Femur (tissue), 1 donor: ENCODE measurements at regions not wholly inside any gene's neighbourhood (a gene's known extent, or its start where the extent isn't known, plus 50 kb on each side); places are given as distances from the start of the nearest gene placed in this dataset.
"Not testable (repeated sequence)": the region's sequence is repeated elsewhere in the genome, so short reads cannot be mapped to it uniquely, and the experiment has no call there.

Experiments used
- DNase-seq: peaks from one replicate; pipeline ENCODE4 v3.0.0-alpha.2; 2017

- DNase-seq: not testable (repeated sequence)
These were observed 388.3 kb downstream of the PRELID2 start for GRCh38 chr5:145446875-145447274.

DNA sequence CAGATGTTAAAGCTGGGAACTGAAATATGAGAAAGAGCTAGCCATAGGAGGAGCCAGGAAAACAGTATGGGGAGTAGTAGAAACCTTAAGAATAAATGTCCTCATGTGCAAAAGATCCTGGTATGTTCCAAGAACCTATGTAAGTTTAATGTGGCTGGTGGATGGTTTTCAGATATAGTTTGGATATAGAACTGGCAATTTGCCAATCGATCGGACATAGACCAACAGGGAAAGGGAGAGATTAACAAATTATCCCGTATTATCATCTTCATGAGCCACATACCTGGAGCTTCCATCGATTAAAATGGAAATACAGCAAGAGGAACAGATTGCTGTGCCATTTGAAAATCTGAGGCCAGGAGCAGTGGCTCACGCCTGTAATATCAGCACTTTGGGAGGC, 388.7 kb downstream of the PRELID2 start:
- DNase-seq: no peak

GRCh38 chr5:145445027-145445426, 390.1 kb downstream of the PRELID2 start:
- DNase-seq: no peak

DNA sequence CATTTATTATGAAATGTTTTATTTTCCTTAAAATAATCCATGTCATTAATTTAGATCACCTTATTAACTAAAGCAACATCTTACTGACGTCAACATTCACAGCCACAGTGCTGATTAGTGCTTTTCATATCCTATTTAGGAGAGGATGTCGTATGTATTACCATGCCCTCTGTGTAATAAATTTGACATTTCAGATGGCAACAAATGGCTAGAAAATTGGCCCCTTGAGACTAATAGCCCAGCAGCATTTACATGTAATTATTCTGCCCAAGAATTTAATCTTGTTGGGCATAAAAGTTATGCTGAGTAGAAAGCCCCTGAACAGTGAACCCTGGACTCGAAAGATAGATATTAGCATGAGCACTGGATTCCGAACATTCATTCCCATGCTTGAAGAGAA, 391.2 kb downstream of the PRELID2 start:
- no peak for DNase-seq

DNA sequence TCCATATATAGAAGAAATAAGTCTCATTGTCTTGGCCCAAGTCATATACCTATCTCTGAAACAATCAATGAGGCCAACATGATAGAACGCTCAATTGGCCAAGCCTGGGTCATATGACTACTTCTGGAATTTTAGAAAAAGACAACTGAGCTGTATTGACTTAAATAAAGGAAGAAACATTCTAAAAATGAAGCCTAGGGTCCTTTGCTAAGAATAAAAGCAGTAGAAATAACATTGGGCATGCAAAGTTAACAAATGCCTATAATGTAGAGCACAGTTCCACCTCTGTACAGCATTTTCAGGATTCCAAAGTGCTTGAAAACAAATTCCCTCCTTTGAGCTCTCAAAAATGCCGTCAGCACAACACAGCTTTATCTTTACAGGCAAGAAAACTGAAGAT, 391.8 kb downstream of the PRELID2 start:
- no peak for DNase-seq

DNA sequence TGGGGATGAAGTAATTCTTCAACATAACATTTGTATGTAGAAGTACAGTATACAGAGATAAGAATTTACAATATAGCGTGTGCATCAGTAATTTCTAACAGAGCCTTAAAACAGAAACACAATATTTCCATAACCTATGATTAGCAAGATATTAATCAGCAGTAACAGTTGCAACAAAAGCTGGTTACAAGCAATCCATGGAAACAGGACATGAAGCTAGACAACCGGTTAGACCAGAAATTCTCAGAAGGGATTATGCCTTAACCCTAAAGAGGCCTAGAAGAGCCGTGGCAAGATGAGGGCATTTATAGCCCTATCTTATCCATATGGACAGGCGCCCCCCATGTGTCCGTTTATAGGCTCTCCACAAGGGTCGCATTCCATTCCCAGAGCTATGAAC, 392.5 kb downstream of the PRELID2 start:
- DNase-seq: not testable (repeated sequence)

DNA sequence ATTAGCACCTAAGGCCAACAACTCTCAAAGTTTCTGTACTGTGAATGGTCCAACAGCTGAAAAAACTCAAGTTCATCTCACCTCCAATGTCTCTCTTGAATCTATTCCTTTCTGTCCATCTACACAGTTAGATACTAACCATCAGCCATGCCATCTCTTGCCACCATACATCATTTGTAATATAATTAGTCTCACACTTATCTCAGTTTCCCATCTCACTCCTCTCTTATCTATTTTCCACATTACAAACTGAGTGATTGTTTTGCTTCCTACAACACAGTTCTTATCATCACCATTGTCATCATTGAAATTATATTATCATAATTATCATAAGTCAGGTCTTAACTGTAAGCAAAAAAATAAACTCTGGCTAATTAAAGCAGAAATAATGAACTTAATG, 393.9 kb downstream of the PRELID2 start:
- DNase-seq: no peak

DNA sequence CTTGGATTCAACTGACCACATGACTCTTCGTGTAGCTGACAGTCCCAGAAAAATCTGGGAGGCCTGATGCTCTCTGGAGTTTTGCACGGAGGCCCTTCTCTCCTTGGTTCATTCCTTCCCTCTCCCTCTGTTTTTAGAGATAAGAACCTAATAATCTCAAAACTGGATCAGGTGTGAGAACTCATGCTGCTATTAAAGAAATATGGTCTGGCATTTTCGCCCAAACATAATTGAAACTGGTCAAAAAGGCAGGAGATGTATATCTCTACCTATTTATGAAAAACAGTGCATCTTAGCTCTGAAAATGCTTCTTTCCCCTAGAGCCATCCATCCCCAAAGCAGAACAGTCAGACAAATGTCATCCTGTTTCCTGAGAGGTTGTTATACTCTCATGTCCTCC, 397.5 kb downstream of the PRELID2 start:
- DNase-seq: no peak

- DNase-seq: no peak
These were observed 402.1 kb downstream of the PRELID2 start for GRCh38 chr5:145433077-145433476.

GRCh38 chr5:145429170-145429569, 406.0 kb downstream of the PRELID2 start:
- DNase-seq: no peak

GRCh38 chr5:145408048-145408341, 427.1 kb downstream of the PRELID2 start:
- no peak for DNase-seq

- no peak for DNase-seq
These were observed 427.7 kb downstream of the PRELID2 start for GRCh38 chr5:145407300-145408047.

- no peak for DNase-seq
These were observed 431.1 kb downstream of the PRELID2 start for GRCh38 chr5:145403992-145404391.

DNA sequence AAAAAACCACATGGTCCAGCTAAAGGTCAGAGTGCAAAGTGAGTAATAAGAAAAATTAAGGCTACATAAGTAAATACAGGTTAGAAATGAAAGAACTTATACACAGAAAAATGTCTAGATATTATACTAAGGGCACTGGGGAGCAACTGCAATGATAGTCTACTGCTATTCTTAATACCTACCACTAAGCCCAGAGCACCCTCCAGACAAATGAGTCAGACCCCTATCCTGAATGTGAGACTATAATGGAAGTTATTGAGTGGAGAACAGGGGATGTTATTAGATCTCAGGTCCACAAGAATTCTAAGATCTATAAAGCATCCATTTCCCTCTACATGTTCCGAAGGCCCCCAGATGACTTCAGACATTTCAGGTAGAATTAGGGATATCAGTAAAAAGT, 438.3 kb downstream of the PRELID2 start:
- DNase-seq: no peak

- DNase-seq: not testable (repeated sequence)
These were observed 440.0 kb downstream of the PRELID2 start for GRCh38 chr5:145395151-145395550.

- DNase-seq: no peak
These were observed 441.7 kb downstream of the PRELID2 start for GRCh38 chr5:145393426-145393825.

GRCh38 chr5:145389047-145389446, 446.1 kb downstream of the PRELID2 start:
- no peak for DNase-seq

GRCh38 chr5:145385276-145385675, 449.9 kb downstream of the PRELID2 start:
- DNase-seq: no peak

DNA sequence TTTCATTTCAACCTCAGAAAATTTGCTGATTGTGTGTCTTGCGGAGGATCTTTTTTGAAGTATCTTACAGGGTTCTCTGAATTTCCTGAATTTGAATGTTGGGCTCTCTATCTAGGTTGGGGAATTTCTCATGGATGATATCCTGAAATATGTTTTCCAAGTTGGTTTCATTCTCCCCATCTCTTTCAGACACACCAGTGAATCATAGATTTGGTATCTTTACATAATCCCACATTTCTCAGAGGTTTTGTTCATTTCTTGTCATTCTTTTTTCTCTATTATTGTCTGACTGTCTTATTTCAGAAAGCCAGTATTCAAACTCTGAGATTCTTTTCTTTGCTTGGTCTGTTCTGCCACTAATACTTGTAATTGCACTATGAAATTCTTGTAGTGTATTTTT, 456.9 kb downstream of the PRELID2 start:
- DNase-seq: no peak

DNA sequence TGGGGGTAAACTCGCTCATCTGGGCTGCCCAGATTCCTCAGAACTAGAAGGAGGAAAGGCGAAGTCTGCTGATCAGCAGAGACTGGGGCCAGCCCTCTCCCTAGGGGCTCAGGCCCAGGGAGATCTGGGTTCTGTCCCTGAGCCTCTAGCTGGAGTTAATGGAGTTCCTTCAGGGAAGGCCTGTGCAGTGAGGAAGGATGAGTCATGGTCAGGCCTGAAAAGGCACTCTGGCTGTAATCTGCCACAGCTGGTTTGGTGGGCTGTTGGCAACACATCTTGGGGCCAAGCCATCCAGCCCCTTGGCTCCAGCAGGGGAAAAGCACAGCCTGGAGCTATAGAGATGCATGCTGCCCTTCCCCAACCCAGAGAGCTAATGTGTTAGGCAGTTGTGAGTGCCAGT, 459.6 kb downstream of the PRELID2 start:
- DNase-seq: no peak

DNA sequence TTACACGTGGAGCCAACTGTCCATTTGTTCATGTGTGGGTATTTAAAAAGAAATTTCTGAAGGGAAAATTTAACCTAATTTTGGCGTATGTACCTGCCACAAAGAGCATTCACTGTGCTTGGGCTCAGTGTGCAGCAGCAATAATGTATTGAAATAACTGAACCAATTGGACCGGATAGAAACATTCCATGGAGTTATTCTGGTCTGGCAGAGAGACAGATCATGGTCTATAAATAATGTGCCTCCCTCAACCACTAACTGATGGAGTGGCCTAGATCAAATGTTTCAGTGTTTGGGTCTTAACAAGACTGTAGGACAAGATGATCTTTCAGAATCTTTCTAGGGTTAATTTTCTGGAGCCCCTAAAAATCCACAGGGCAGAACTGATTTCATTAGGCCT, 469.7 kb downstream of the PRELID2 start:
- no peak for DNase-seq

DNA sequence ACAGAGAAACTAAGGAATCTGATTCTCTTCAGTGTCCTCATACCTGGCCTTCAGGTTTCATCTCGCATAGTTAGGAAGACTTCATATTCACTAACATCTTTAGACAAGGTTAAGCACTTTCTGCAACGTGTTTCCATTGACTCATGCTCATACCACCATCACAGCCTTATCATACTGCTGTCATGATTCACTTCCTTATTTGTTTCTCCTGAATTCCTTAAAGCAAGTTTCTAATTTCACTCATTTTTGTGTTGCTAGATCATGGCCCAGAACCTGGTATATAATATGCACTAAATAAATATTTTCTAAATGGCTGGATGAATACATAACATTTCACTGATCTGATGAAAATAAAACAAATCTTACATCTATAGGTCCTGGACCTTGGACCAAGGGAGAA, 472.9 kb downstream of the PRELID2 start:
- DNase-seq: no peak

DNA sequence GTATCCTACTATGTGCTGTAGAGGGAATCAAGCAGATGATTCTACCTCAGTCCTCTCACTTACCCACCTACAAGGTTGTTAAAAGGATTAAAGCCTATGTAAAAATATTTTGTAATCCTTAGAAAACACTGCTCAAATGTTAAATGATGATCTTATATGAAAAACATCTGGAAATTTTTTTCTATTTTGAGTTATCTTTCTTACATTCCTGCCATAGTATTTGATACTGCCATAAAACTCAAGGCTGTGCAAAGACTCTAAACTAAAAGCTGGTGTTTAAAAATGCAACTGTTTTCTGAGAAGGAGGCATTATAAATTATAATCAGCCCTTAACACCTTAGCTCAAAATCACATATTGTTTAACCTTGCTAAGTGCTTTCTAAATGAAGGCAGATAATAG, 474.2 kb downstream of the PRELID2 start:
- no peak for DNase-seq

GRCh38 chr5:145350513-145350912, 484.6 kb downstream of the PRELID2 start:
- DNase-seq: no peak

DNA sequence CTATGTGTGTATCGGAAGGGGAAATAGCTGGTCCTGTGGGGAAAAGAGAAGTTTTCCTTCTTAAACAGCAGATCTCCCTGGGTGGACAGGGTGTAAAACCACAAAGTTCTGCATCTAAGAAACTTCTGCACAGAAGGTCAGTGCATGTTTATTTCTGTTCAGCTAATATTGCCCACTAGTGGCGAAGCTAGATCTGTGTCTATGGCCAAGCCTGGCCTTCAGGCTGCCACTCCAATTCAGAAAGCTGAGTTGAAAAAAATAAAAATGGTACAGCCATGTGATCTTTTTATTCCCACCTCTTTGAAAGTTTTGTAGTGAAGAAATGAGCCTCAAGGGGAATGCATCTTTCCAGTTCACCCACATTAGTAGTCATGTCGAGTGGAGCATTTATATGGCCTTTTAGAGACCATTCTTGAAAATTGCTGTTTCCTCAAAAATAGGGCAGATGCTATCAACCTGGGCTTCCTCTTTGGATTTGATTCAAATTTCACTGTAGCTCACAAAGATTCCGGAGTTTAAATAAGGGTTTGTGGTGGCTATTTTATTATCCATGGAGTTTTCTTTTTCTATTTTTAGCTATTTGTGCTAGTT, 488.0 kb downstream of the PRELID2 start:
- DNase-seq: no peak
